WTC11 (cell line): ENCODE measurements at regions not wholly inside any gene's neighbourhood (a gene's known extent, or its start where the extent isn't known, plus 50 kb on each side); places are given as distances from the start of the nearest gene placed in this dataset.

Experiments used
- GTF2I ChIP-seq: fragments of 250-450 bp; sonication (Bioruptor Pico); conservative IDR thresholded peaks from 2 replicates; pipeline ENCODE4 v1.4.0; 2021; ENCODE audit warnings: mild to moderate bottlenecking
- TF ChIP-seq, protein P1 (sequence below): sonication (generic); formaldehyde crosslinking; IDR thresholded peaks from 2 replicates; pipeline ENCODE4 v1.8.0; 2022; ENCODE audit warnings: mild to moderate bottlenecking, missing genetic modification reagents

DNA sequence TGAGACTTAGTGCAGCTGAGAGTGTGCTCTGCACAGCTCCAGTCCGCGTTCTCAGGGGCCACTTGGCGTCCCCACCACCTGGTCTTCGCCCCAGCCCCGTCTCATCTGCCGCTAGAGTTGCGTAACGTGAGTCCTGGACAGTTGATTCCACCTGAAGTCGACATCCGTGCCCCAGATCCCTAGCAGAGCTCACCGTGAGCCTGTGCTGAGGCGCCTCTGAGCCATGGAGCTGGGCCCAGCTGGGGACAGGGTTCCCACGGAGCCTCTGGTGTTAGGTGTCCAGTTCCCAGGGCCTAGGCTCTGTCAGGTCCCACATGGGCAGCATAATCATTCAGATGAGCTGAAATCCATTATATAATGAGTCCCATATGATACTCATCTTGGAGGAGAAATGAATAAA is 147.1 kb upstream of the SOX1 start:
- TF ChIP-seq, protein P1, sequence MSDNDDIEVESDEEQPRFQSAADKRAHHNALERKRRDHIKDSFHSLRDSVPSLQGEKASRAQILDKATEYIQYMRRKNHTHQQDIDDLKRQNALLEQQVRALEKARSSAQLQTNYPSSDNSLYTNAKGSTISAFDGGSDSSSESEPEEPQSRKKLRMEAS (CRISPR knock-in tag) = no peak
- no peak for TF ChIP-seq GTF2I (CRISPR knock-in tag)
